ENCODE measurements at regions not wholly inside any gene's neighbourhood (a gene's known extent, or its start where the extent isn't known, plus 50 kb on each side); places are given as distances from the start of the nearest gene placed in this dataset.
"Not testable (repeated sequence)": the region's sequence is repeated elsewhere in the genome, so short reads cannot be mapped to it uniquely, and the experiment has no call there.

GRCh38 chr20:57819291-57819690, 109.5 kb upstream of the PMEPA1 start:
- Mint-ChIP-seq H3K9me3 (ENCODE audit: low read depth) (no peaks in the 10 kb centered on the region), H3K27me3 (ENCODE audit: low read depth) (peaks cover 4% of the 10 kb centered on the region), H3K4me1 (ENCODE audit: low read depth) (peaks cover 17% of the 10 kb centered on the region), H3K4me3 (ENCODE audit: unreplicated experiment) (no peak overlapping the region), H3K36me3 (ENCODE audit: low read depth) (no peaks in the 10 kb centered on the region), H3K27ac (ENCODE audit: unreplicated experiment) (no peak overlapping the region)
- DNase-seq (ENCODE audit: low spot score): no peak
- no peak for TF ChIP-seq CTCF (IDR thresholded peaks at IDR 0.05)

- no peak for DNase-seq (ENCODE audit: low spot score)
- Mint-ChIP-seq H3K9me3 (ENCODE audit: low read depth) (no peaks in the 10 kb centered on the region), H3K36me3 (ENCODE audit: low read depth) (no peaks in the 10 kb centered on the region), H3K27ac (ENCODE audit: unreplicated experiment) (no peak overlapping the region), H3K4me1 (ENCODE audit: low read depth) (peaks cover 20% of the 10 kb centered on the region), H3K4me3 (ENCODE audit: unreplicated experiment) (no peak overlapping the region), H3K27me3 (ENCODE audit: low read depth) (peaks cover 4% of the 10 kb centered on the region)
- TF ChIP-seq CTCF (IDR thresholded peaks at IDR 0.05): no peak
These were observed 108.8 kb upstream of the PMEPA1 start for GRCh38 chr20:57818418-57819181.

GRCh38 chr20:57815405-57815804, 105.6 kb upstream of the PMEPA1 start:
- Mint-ChIP-seq H3K4me3 (ENCODE audit: unreplicated experiment) (no peak overlapping the region), H3K4me1 (ENCODE audit: low read depth) (peaks cover 40% of the 10 kb centered on the region), H3K27me3 (ENCODE audit: low read depth) (no peaks in the 10 kb centered on the region), H3K36me3 (ENCODE audit: low read depth) (no peaks in the 10 kb centered on the region), H3K9me3 (ENCODE audit: low read depth) (no peaks in the 10 kb centered on the region), H3K27ac (ENCODE audit: unreplicated experiment) (no peak overlapping the region)
- no peak for DNase-seq (ENCODE audit: low spot score)
- TF ChIP-seq CTCF (IDR thresholded peaks at IDR 0.05): no peak

- DNase-seq (ENCODE audit: low spot score): no peak
- TF ChIP-seq CTCF (IDR thresholded peaks at IDR 0.05): no peak
- no peaks in the 10 kb centered on the region for H3K9me3 Mint-ChIP-seq (ENCODE audit: low read depth)
- no peak overlapping the region for H3K4me3 Mint-ChIP-seq (ENCODE audit: unreplicated experiment)
- no peak overlapping the region for H3K27ac Mint-ChIP-seq (ENCODE audit: unreplicated experiment)
- no peaks in the 10 kb centered on the region for H3K36me3 Mint-ChIP-seq (ENCODE audit: low read depth)
- no peaks in the 10 kb centered on the region for H3K27me3 Mint-ChIP-seq (ENCODE audit: low read depth)
- H3K4me1 Mint-ChIP-seq (ENCODE audit: low read depth): peaks cover 47% of the 10 kb centered on the region
These were observed 104.7 kb upstream of the PMEPA1 start for GRCh38 chr20:57814529-57814928.

- TF ChIP-seq CTCF (IDR thresholded peaks at IDR 0.05): no peak
These were observed 103.9 kb upstream of the PMEPA1 start for GRCh38 chr20:57813509-57814269.

GRCh38 chr20:57812632-57813031, 102.8 kb upstream of the PMEPA1 start:
- peaks cover 60% of the 10 kb centered on the region for H3K4me1 Mint-ChIP-seq (ENCODE audit: low read depth)
- H3K36me3 Mint-ChIP-seq (ENCODE audit: low read depth): not testable (repeated sequence)

More at GRCh38 chr20:57813509-57814269, 103.9 kb upstream of the PMEPA1 start:
- no peak overlapping the region for H3K4me3 Mint-ChIP-seq (ENCODE audit: unreplicated experiment)
- no peaks in the 10 kb centered on the region for H3K27me3 Mint-ChIP-seq (ENCODE audit: low read depth)
- no peak overlapping the region for H3K27ac Mint-ChIP-seq (ENCODE audit: unreplicated experiment)
- H3K36me3 Mint-ChIP-seq (ENCODE audit: low read depth): no peaks in the 10 kb centered on the region
- peaks cover 54% of the 10 kb centered on the region for H3K4me1 Mint-ChIP-seq (ENCODE audit: low read depth)
- no peak for DNase-seq (ENCODE audit: low spot score)
- H3K9me3 Mint-ChIP-seq (ENCODE audit: low read depth): no peaks in the 10 kb centered on the region

More at GRCh38 chr20:57812632-57813031, 102.8 kb upstream of the PMEPA1 start:
- H3K9me3 Mint-ChIP-seq (ENCODE audit: low read depth); H3K4me3 Mint-ChIP-seq (ENCODE audit: unreplicated experiment); DNase-seq (ENCODE audit: low spot score); H3K27me3 Mint-ChIP-seq (ENCODE audit: low read depth); H3K27ac Mint-ChIP-seq (ENCODE audit: unreplicated experiment): not testable (repeated sequence)

All from chondrocyte (in vitro differentiated cells).